HG02759 (cell line): ENCODE measurements at regions not wholly inside any gene's neighbourhood (a gene's known extent, or its start where the extent isn't known, plus 50 kb on each side); places are given as distances from the start of the nearest gene placed in this dataset.
"Not testable (repeated sequence)": the region's sequence is repeated elsewhere in the genome, so short reads cannot be mapped to it uniquely, and the experiment has no call there.

Experiments used
- ATAC-seq: cut with Tn5 transposase; IDR thresholded peaks from one replicate; pipeline ENCODE4 v1.9.1; 2021; ENCODE audit warnings: mild to moderate bottlenecking, moderate library complexity; ENCODE audit not compliant: unreplicated experiment

DNA sequence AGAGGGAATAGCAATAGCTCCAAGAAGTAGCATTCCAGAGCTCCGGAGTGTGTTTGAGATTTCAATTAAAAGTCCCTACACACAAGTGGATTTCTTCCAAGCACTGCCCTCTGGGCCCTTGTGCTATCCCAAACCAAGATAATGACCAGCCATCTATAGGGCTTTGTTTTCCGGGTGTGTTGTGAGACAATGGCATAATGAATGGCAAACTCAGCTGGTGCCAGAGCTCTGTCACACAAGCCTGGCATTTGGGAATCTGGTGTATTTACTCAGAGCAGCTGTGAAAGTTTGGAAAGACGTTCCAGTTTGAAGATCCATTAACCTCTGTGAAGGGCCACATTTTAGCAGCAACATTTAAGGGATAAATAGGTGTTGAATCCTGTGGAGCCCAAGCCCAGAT lies 61.2 kb upstream of the TMTC2 start:
- no peak for ATAC-seq

GRCh38 chr12:82627799-82628198 lies 58.9 kb upstream of the TMTC2 start:
- ATAC-seq = no peak

DNA sequence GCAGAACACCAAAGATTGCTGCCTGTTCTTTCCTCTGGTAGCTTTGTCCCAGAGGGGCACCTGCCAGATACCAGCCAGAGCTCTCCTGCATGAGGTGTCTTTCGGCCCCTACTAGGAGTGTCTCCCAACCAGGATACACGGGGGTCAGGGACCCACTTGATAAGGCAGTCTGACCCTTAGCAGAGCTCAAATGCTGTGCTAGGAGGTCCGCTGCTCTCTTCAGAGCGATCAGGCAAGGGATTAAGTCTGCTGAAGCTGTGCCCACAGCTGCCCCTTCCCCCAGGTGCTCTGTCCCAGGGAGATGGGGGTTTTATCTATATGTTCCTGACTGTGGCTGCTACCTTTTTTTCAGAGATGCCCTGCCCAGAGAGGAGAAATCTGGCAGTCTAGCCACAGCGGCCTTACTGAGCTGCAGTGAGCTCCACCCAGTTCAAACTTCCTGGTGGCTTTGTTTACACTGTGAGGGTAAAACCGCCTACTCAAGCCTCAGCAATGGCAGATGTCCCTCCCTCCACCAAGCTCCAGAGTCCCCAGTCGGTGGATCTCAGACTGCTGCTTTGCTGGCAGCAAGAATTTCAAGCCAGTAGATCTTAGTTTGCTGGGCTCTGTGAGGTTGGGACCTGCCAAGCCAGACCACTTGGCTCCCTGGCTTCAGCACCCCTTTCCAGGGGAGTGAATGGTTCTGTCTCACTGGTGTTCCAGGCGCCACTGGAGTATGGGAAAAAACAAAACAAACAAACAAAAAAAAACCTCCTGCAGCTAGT lies 52.0 kb upstream of the TMTC2 start:
- ATAC-seq = not testable (repeated sequence)

GRCh38 chr12:82635263-82635662 lies 51.4 kb upstream of the TMTC2 start:
- ATAC-seq = no peak
